ENCODE measurements at regions not wholly inside any gene's neighbourhood (a gene's known extent, or its start where the extent isn't known, plus 50 kb on each side); places are given as distances from the start of the nearest gene placed in this dataset.

DNA sequence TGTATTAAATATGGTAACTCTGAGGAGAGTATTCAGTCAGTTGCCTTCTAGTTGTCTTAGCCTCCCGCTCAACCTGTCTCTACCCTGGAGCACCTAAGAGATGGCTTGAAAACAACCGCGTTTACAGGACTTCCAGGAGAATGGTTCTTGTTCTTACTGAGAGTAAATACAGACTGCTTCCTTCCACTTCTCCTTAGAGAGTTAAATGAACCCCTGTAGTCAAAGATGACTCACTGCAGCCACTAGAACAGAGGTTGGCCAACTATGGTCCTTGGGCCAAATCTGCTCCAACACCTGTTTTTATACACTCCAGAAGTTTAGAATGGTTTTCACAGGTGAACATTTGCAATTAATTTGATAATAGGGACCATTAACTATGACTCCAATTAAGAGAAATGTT, 60.1 kb upstream of the ASB17 start:
- ChIA-PET CTCF (interaction anchor here (2.5 kb wide), 1 partner anchor 11 kb away, joined by 11 read pairs; no protein-coding TSS in a partner anchor), POLR2A (no interaction called here)
- ATAC-seq: no peak
- no peak for DNase-seq (ENCODE audit: low read depth in 1 of 2, low spot score in 1 of 2)
- 66% methylated on average over 3 of the region's 3 CpGs for WGBS (ENCODE audit: missing lambda C conversion rate)
- no peak overlapping the region for H3K4me3 ChIP-seq
- TF ChIP-seq RAD21 (conservative IDR thresholded peaks at IDR 0.05 in 1 of 2, IDR thresholded peaks at IDR 0.05 in 1 of 2) (no peak), HDAC2 (IDR thresholded peaks at IDR 0.05) (no peak), ELK1 (IDR thresholded peaks at IDR 0.05; ENCODE audit: low read depth, low read length) (no peak)
- FAIRE-seq: no peak
- no peak overlapping the region for H3K4me2 ChIP-seq
- H3K9me3 ChIP-seq: no peaks in the 10 kb centered on the region
- no peak overlapping the region for H3K27ac ChIP-seq
- H3K4me1 ChIP-seq: no peaks in the 10 kb centered on the region

GRCh38 chr1:75993661-75994060, 61.5 kb upstream of the ASB17 start:
- POLR2A ChIA-PET: no interaction called here
- DNase-seq (ENCODE audit: low read depth in 1 of 2, low spot score in 1 of 2) (no peak), FAIRE-seq (no peak), ATAC-seq (no peak)
- CTCF ChIA-PET: no interaction called here
- Histone ChIP-seq H3K4me1 (no peaks in the 10 kb centered on the region), H3K4me3 (no peak overlapping the region), H3K4me2 (no peak overlapping the region), H3K27ac (no peak overlapping the region), H3K9me3 (no peaks in the 10 kb centered on the region)
- TF ChIP-seq MAZ (IDR thresholded peaks at IDR 0.05; ENCODE audit: borderline replicate concordance, low read depth, low read length) (no peak), RARB (CRISPR knock-in tag; IDR thresholded peaks at IDR 0.05) (no peak), RCOR1 (IDR thresholded peaks at IDR 0.05; ENCODE audit: low read depth, low read length) (no peak), HOXB13 (CRISPR knock-in tag; IDR thresholded peaks at IDR 0.05; ENCODE audit: low read depth) (no peak), KDM1A (IDR thresholded peaks at IDR 0.05; ENCODE audit: low read depth) (no peak), RFX5 (IDR thresholded peaks at IDR 0.05) (no peak), HOXB5 (CRISPR knock-in tag; IDR thresholded peaks at IDR 0.05) (no peak), NPAS2 (CRISPR knock-in tag; IDR thresholded peaks at IDR 0.05; ENCODE audit: borderline replicate concordance) (no peak), ATOH8 (CRISPR knock-in tag; IDR thresholded peaks at IDR 0.05; ENCODE audit: low read depth) (no peak), GATA3 (IDR thresholded peaks at IDR 0.05; ENCODE audit: borderline replicate concordance) (no peak), FOSB (CRISPR knock-in tag; IDR thresholded peaks at IDR 0.05) (no peak), ELK1 (IDR thresholded peaks at IDR 0.05; ENCODE audit: low read depth, low read length) (no peak), EP300 (IDR thresholded peaks at IDR 0.05) (no peak), POLR2A (IDR thresholded peaks at IDR 0.05; ENCODE audit: low read length) (no peak)

GRCh38 chr1:75996196-75996595, 64.0 kb upstream of the ASB17 start:
- Histone ChIP-seq H3K4me3 (no peak overlapping the region), H3K9me3 (no peaks in the 10 kb centered on the region), H3K27ac (no peak overlapping the region), H3K4me2 (no peak overlapping the region), H3K4me1 (no peaks in the 10 kb centered on the region)
- ChIA-PET CTCF (interaction anchor here (1.4 kb wide), 1 partner anchor 8 kb away, joined by 7 read pairs; no protein-coding TSS in a partner anchor), POLR2A (no interaction called here)
- ATAC-seq: no peak
- TF ChIP-seq ZC3H11A (IDR thresholded peaks at IDR 0.05) (no peak), BHLHE40 (IDR thresholded peaks at IDR 0.05; ENCODE audit: low read depth, low read length) (no peak), HEYL (CRISPR knock-in tag; IDR thresholded peaks at IDR 0.05) (no peak), NFE2L2 (conservative IDR thresholded peaks at IDR 0.05; ENCODE audit: low read length) (no peak), FOXS1 (CRISPR knock-in tag; IDR thresholded peaks at IDR 0.05) (no peak), RNF2 (IDR thresholded peaks at IDR 0.05; ENCODE audit: borderline replicate concordance, low read depth) (no peak), TP53 (CRISPR knock-in tag; IDR thresholded peaks at IDR 0.05) (no peak), ELK1 (IDR thresholded peaks at IDR 0.05; ENCODE audit: low read depth, low read length) (no peak), NPAS2 (CRISPR knock-in tag; IDR thresholded peaks at IDR 0.05; ENCODE audit: borderline replicate concordance) (no peak), CHD2 (IDR thresholded peaks at IDR 0.05; ENCODE audit: low read length, partially characterized antibody) (no peak), RARB (CRISPR knock-in tag; IDR thresholded peaks at IDR 0.05) (no peak)
- TF ChIP-seq, protein P1, sequence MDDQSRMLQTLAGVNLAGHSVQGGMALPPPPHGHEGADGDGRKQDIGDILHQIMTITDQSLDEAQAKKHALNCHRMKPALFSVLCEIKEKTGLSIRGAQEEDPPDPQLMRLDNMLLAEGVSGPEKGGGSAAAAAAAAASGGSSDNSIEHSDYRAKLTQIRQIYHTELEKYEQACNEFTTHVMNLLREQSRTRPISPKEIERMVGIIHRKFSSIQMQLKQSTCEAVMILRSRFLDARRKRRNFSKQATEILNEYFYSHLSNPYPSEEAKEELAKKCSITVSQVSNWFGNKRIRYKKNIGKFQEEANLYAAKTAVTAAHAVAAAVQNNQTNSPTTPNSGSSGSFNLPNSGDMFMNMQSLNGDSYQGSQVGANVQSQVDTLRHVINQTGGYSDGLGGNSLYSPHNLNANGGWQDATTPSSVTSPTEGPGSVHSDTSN (IDR thresholded peaks at IDR 0.05): no peak
- no peak for DNase-seq (ENCODE audit: low read depth in 1 of 2, low spot score in 1 of 2)
- WGBS (ENCODE audit: missing lambda C conversion rate): 0% methylated on average over 1 of the region's 1 CpG
- FAIRE-seq: no peak
